ENCODE measurements at regions not wholly inside any gene's neighbourhood (a gene's known extent, or its start where the extent isn't known, plus 50 kb on each side); places are given as distances from the start of the nearest gene placed in this dataset.
"Not testable (repeated sequence)": the region's sequence is repeated elsewhere in the genome, so short reads cannot be mapped to it uniquely, and the experiment has no call there.

GRCh38 chr2:17193433-17193890, 324.8 kb downstream of the RAD51AP2 start:
- not testable (repeated sequence) for DNase-seq (ENCODE audit: low read depth)

- no peak for DNase-seq (ENCODE audit: low read depth)
Observed at GRCh38 chr2:17191223-17191622, 327.0 kb downstream of the RAD51AP2 start.

- no peak for DNase-seq (ENCODE audit: low read depth)
Observed at GRCh38 chr2:17190527-17190926, 327.7 kb downstream of the RAD51AP2 start.

GRCh38 chr2:17188721-17189120, 329.5 kb downstream of the RAD51AP2 start:
- DNase-seq (ENCODE audit: low read depth), result no peak

- DNase-seq (ENCODE audit: low read depth), result no peak
Observed at GRCh38 chr2:17184512-17184911, 333.7 kb downstream of the RAD51AP2 start.

- DNase-seq (ENCODE audit: low read depth), result no peak
Observed at GRCh38 chr2:17182399-17182798, 335.8 kb downstream of the RAD51AP2 start.

GRCh38 chr2:17181051-17181752, 337.0 kb downstream of the RAD51AP2 start:
- no peak for DNase-seq (ENCODE audit: low read depth)

GRCh38 chr2:17179145-17179808, 339.0 kb downstream of the RAD51AP2 start:
- DNase-seq (ENCODE audit: low read depth), result no peak

GRCh38 chr2:17177088-17177487, 341.2 kb downstream of the RAD51AP2 start:
- no peak for DNase-seq (ENCODE audit: low read depth)

GRCh38 chr2:17171446-17172049, 346.7 kb downstream of the RAD51AP2 start:
- no peak for DNase-seq (ENCODE audit: low read depth)

GRCh38 chr2:17166506-17166905, 351.7 kb downstream of the RAD51AP2 start:
- no peak for DNase-seq (ENCODE audit: low read depth)

- DNase-seq (ENCODE audit: low read depth), result no peak
Observed at GRCh38 chr2:17164550-17164949, 353.7 kb downstream of the RAD51AP2 start.

GRCh38 chr2:17163638-17164037, 354.6 kb downstream of the RAD51AP2 start:
- no peak for DNase-seq (ENCODE audit: low read depth)

- DNase-seq (ENCODE audit: low read depth), result no peak
Observed at GRCh38 chr2:17162713-17163112, 355.5 kb downstream of the RAD51AP2 start.

- DNase-seq (ENCODE audit: low read depth), result no peak
Observed at GRCh38 chr2:17160594-17160993, 357.6 kb downstream of the RAD51AP2 start.

- no peak for DNase-seq (ENCODE audit: low read depth)
Observed at GRCh38 chr2:17156086-17156485, 362.2 kb downstream of the RAD51AP2 start.

- no peak for DNase-seq (ENCODE audit: low read depth)
Observed at GRCh38 chr2:17149945-17150344, 368.3 kb downstream of the RAD51AP2 start.

GRCh38 chr2:17148407-17149145, 369.7 kb downstream of the RAD51AP2 start:
- no peak for DNase-seq (ENCODE audit: low read depth)

- DNase-seq (ENCODE audit: low read depth), result no peak
Observed at GRCh38 chr2:17146358-17146757, 371.9 kb downstream of the RAD51AP2 start.

GRCh38 chr2:17136877-17137276, 381.4 kb downstream of the RAD51AP2 start:
- no peak for DNase-seq (ENCODE audit: low read depth)

GRCh38 chr2:17136231-17136630, 382.0 kb downstream of the RAD51AP2 start:
- DNase-seq (ENCODE audit: low read depth), result no peak

- no peak for DNase-seq (ENCODE audit: low read depth)
Observed at GRCh38 chr2:17135619-17136018, 382.6 kb downstream of the RAD51AP2 start.
